K562 (cell line): ENCODE measurements at regions not wholly inside any gene's neighbourhood (a gene's known extent, or its start where the extent isn't known, plus 50 kb on each side); places are given as distances from the start of the nearest gene placed in this dataset.

Experiments used
- CEBPB ChIP-seq: fragments of 450-650 bp; IDR thresholded peaks from 2 replicates; pipeline ENCODE4 v1.6.1; 2016; ENCODE audit warnings: missing genetic modification characterization, missing compliant biosample characterization
- TF ChIP-seq, protein P1 (sequence below): fragments of 450-650 bp; IDR thresholded peaks from 2 replicates; pipeline ENCODE4 v1.6.1; 2016; ENCODE audit warnings: mild to moderate bottlenecking, moderate library complexity

GRCh38 chr7:114218283-114218682, 196.3 kb upstream of the FOXP2 start (continued):
- TF ChIP-seq, protein P1, sequence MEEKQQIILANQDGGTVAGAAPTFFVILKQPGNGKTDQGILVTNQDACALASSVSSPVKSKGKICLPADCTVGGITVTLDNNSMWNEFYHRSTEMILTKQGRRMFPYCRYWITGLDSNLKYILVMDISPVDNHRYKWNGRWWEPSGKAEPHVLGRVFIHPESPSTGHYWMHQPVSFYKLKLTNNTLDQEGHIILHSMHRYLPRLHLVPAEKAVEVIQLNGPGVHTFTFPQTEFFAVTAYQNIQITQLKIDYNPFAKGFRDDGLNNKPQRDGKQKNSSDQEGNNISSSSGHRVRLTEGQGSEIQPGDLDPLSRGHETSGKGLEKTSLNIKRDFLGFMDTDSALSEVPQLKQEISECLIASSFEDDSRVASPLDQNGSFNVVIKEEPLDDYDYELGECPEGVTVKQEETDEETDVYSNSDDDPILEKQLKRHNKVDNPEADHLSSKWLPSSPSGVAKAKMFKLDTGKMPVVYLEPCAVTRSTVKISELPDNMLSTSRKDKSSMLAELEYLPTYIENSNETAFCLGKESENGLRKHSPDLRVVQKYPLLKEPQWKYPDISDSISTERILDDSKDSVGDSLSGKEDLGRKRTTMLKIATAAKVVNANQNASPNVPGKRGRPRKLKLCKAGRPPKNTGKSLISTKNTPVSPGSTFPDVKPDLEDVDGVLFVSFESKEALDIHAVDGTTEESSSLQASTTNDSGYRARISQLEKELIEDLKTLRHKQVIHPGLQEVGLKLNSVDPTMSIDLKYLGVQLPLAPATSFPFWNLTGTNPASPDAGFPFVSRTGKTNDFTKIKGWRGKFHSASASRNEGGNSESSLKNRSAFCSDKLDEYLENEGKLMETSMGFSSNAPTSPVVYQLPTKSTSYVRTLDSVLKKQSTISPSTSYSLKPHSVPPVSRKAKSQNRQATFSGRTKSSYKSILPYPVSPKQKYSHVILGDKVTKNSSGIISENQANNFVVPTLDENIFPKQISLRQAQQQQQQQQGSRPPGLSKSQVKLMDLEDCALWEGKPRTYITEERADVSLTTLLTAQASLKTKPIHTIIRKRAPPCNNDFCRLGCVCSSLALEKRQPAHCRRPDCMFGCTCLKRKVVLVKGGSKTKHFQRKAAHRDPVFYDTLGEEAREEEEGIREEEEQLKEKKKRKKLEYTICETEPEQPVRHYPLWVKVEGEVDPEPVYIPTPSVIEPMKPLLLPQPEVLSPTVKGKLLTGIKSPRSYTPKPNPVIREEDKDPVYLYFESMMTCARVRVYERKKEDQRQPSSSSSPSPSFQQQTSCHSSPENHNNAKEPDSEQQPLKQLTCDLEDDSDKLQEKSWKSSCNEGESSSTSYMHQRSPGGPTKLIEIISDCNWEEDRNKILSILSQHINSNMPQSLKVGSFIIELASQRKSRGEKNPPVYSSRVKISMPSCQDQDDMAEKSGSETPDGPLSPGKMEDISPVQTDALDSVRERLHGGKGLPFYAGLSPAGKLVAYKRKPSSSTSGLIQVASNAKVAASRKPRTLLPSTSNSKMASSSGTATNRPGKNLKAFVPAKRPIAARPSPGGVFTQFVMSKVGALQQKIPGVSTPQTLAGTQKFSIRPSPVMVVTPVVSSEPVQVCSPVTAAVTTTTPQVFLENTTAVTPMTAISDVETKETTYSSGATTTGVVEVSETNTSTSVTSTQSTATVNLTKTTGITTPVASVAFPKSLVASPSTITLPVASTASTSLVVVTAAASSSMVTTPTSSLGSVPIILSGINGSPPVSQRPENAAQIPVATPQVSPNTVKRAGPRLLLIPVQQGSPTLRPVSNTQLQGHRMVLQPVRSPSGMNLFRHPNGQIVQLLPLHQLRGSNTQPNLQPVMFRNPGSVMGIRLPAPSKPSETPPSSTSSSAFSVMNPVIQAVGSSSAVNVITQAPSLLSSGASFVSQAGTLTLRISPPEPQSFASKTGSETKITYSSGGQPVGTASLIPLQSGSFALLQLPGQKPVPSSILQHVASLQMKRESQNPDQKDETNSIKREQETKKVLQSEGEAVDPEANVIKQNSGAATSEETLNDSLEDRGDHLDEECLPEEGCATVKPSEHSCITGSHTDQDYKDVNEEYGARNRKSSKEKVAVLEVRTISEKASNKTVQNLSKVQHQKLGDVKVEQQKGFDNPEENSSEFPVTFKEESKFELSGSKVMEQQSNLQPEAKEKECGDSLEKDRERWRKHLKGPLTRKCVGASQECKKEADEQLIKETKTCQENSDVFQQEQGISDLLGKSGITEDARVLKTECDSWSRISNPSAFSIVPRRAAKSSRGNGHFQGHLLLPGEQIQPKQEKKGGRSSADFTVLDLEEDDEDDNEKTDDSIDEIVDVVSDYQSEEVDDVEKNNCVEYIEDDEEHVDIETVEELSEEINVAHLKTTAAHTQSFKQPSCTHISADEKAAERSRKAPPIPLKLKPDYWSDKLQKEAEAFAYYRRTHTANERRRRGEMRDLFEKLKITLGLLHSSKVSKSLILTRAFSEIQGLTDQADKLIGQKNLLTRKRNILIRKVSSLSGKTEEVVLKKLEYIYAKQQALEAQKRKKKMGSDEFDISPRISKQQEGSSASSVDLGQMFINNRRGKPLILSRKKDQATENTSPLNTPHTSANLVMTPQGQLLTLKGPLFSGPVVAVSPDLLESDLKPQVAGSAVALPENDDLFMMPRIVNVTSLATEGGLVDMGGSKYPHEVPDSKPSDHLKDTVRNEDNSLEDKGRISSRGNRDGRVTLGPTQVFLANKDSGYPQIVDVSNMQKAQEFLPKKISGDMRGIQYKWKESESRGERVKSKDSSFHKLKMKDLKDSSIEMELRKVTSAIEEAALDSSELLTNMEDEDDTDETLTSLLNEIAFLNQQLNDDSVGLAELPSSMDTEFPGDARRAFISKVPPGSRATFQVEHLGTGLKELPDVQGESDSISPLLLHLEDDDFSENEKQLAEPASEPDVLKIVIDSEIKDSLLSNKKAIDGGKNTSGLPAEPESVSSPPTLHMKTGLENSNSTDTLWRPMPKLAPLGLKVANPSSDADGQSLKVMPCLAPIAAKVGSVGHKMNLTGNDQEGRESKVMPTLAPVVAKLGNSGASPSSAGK = no peak
- no peak for TF ChIP-seq CEBPB (tag)
